ENCODE measurements at regions not wholly inside any gene's neighbourhood (a gene's known extent, or its start where the extent isn't known, plus 50 kb on each side); places are given as distances from the start of the nearest gene placed in this dataset.

DNA sequence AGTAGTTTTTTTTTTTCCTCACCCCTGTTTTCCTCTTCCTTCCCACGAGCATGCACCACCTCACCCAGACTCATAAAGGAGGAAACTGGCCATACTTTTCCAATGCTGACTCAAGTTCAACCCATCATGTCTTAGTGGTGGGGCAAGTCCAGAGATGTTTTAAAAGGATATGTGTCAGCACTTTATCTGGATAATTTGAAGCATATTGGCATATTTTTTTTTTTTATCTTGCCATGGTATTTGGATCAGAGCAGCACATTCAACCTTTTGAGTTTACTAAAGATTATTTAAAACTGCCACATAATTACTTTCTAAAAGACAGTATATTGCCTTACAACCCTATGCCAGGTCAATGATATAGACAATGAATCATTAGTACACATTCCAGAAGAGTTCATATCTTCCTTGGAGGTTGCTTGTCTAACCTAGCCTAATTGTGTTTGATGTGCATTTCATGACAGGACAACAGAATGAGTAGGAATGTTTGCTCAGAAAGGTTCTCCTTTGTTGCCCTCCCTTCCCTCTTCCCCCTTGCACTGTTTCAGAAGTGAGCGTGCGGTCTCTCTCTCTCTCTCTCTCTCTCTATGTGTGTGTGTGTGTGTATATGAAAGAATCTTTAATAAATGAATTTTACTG is 950.7 kb upstream of the FAM98A start:
- no peaks in the 10 kb centered on the region for H4K20me1 ChIP-seq (ENCODE audit: low read depth, low read length)
- no peak overlapping the region for H3K9ac ChIP-seq (ENCODE audit: low read length)
- no peaks in the 10 kb centered on the region for H3K9me2 ChIP-seq (replicated peaks; ENCODE audit: insufficient read depth, low read length)
- H3K27me3 ChIP-seq (ENCODE audit: low read length): no peaks in the 10 kb centered on the region
- no peak overlapping the region for H3K4me3 ChIP-seq (ENCODE audit: insufficient read depth, low read length, poor library complexity, severe bottlenecking)
- H3F3A ChIP-seq (ENCODE audit: insufficient read depth): no peaks in the 10 kb centered on the region
- no peak overlapping the region for H3K4me2 ChIP-seq (ENCODE audit: low read depth, low read length, poor library complexity, severe bottlenecking)
- H3K9me3 ChIP-seq (ENCODE audit: insufficient read depth, low read length): no peaks in the 10 kb centered on the region
- no peak for TF ChIP-seq EZH2phosphoT487 (conservative IDR thresholded peaks at IDR 0.05; ENCODE audit: low read length)
- TF ChIP-seq, protein P1, sequence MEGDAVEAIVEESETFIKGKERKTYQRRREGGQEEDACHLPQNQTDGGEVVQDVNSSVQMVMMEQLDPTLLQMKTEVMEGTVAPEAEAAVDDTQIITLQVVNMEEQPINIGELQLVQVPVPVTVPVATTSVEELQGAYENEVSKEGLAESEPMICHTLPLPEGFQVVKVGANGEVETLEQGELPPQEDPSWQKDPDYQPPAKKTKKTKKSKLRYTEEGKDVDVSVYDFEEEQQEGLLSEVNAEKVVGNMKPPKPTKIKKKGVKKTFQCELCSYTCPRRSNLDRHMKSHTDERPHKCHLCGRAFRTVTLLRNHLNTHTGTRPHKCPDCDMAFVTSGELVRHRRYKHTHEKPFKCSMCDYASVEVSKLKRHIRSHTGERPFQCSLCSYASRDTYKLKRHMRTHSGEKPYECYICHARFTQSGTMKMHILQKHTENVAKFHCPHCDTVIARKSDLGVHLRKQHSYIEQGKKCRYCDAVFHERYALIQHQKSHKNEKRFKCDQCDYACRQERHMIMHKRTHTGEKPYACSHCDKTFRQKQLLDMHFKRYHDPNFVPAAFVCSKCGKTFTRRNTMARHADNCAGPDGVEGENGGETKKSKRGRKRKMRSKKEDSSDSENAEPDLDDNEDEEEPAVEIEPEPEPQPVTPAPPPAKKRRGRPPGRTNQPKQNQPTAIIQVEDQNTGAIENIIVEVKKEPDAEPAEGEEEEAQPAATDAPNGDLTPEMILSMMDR (IDR thresholded peaks at IDR 0.05; ENCODE audit: insufficient read depth, low read length, poor library complexity, severe bottlenecking): no peak
- H3K27ac ChIP-seq (ENCODE audit: low read depth, low read length): no peak overlapping the region
- H3K36me3 ChIP-seq (ENCODE audit: low read length): no peaks in the 10 kb centered on the region
- no peak overlapping the region for H2AFZ ChIP-seq (ENCODE audit: low read depth, low read length, severe bottlenecking)
- no peaks in the 10 kb centered on the region for H3K79me2 ChIP-seq (ENCODE audit: insufficient read depth, low read length)

DNA sequence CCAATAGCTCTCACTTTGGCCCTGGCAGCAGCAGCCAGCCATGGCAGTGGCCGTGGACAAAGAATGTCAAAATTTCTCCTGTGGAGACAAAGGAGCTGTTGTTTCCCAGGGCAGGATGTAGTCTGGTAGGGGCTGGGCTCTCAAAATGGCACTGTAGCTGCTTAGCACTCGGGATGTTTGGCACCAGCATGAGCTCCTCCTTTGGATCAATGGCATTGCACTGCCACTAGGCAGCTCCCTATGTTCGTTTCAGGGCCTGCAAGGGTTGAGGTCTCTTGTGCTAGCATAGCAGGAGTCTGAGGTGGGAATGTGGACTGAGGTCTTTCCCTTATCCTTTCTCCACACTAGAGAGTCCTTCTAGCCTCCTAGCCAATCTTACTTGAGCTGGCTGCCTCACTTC is 948.8 kb upstream of the FAM98A start:
- Histone ChIP-seq H3K36me3 (ENCODE audit: low read length) (no peaks in the 10 kb centered on the region), H3K9me2 (replicated peaks; ENCODE audit: insufficient read depth, low read length) (no peaks in the 10 kb centered on the region), H2AFZ (ENCODE audit: low read depth, low read length, severe bottlenecking) (no peak overlapping the region), H4K20me1 (ENCODE audit: low read depth, low read length) (no peaks in the 10 kb centered on the region), H3K27ac (ENCODE audit: low read depth, low read length) (no peak overlapping the region), H3K27me3 (ENCODE audit: low read length) (no peaks in the 10 kb centered on the region), H3K9ac (ENCODE audit: low read length) (no peak overlapping the region), H3K79me2 (ENCODE audit: insufficient read depth, low read length) (no peaks in the 10 kb centered on the region), H3K4me3 (ENCODE audit: insufficient read depth, low read length, poor library complexity, severe bottlenecking) (no peak overlapping the region), H3K4me2 (ENCODE audit: low read depth, low read length, poor library complexity, severe bottlenecking) (no peak overlapping the region), H3F3A (ENCODE audit: insufficient read depth) (no peaks in the 10 kb centered on the region), H3K9me3 (ENCODE audit: insufficient read depth, low read length) (no peaks in the 10 kb centered on the region)
- TF ChIP-seq, protein P1 (IDR thresholded peaks at IDR 0.05; ENCODE audit: insufficient read depth, low read length, poor library complexity, severe bottlenecking): no peak
- no peak for TF ChIP-seq EZH2phosphoT487 (conservative IDR thresholded peaks at IDR 0.05; ENCODE audit: low read length)

DNA sequence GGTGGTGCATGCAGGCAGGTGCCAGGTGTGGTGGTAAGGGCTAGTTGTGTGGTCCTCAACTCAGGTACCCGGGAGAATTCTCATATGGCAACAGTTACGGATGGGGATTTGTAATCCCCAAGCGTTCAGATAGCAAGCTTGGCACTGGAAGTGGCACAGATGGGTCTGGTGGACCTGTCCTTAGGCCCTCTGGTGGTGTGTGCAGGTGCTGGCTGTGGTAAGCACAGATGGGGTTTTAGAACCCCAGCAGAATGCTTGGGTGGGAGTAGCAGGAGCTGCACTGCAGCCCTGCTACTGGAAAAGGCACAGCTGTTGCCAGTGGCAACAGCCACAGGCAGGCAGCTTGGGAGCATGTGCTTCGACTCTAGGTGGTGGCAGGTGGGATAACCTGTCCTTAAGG is 948.2 kb upstream of the FAM98A start:
- Histone ChIP-seq H3F3A (ENCODE audit: insufficient read depth) (no peaks in the 10 kb centered on the region), H3K27me3 (ENCODE audit: low read length) (no peaks in the 10 kb centered on the region), H4K20me1 (ENCODE audit: low read depth, low read length) (no peaks in the 10 kb centered on the region), H3K9me2 (replicated peaks; ENCODE audit: insufficient read depth, low read length) (no peaks in the 10 kb centered on the region), H3K4me3 (ENCODE audit: insufficient read depth, low read length, poor library complexity, severe bottlenecking) (no peak overlapping the region), H3K9me3 (ENCODE audit: insufficient read depth, low read length) (no peaks in the 10 kb centered on the region), H3K79me2 (ENCODE audit: insufficient read depth, low read length) (no peaks in the 10 kb centered on the region), H3K9ac (ENCODE audit: low read length) (no peak overlapping the region), H2AFZ (ENCODE audit: low read depth, low read length, severe bottlenecking) (no peak overlapping the region), H3K27ac (ENCODE audit: low read depth, low read length) (no peak overlapping the region), H3K4me2 (ENCODE audit: low read depth, low read length, poor library complexity, severe bottlenecking) (no peak overlapping the region), H3K36me3 (ENCODE audit: low read length) (no peaks in the 10 kb centered on the region)
- TF ChIP-seq, protein P1 (IDR thresholded peaks at IDR 0.05; ENCODE audit: insufficient read depth, low read length, poor library complexity, severe bottlenecking): no peak
- TF ChIP-seq EZH2phosphoT487 (conservative IDR thresholded peaks at IDR 0.05; ENCODE audit: low read length): no peak

All from SU-DHL-6 (cell line).